ENCODE measurements at regions not wholly inside any gene's neighbourhood (a gene's known extent, or its start where the extent isn't known, plus 50 kb on each side); places are given as distances from the start of the nearest gene placed in this dataset.

DNA sequence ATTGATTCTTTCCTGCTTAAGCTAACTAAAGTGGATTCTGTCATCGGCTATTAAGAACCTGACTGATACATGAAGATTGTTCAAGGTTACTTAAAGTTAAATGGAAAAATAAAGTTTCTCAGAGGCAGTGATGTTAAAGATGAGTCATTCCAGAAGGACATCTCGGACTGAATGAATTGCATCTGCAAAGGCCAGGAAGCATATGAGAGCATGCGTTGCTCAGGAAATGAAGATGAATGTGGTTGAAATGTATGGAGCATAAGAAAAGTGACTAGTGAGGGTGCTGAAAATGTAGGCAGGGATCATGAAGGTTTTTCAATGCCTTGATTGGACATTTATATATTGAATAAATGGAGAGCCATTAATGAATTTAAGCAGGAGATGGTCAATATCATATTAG, 133.9 kb upstream of the GHITM start:
- TF ChIP-seq, protein P1, sequence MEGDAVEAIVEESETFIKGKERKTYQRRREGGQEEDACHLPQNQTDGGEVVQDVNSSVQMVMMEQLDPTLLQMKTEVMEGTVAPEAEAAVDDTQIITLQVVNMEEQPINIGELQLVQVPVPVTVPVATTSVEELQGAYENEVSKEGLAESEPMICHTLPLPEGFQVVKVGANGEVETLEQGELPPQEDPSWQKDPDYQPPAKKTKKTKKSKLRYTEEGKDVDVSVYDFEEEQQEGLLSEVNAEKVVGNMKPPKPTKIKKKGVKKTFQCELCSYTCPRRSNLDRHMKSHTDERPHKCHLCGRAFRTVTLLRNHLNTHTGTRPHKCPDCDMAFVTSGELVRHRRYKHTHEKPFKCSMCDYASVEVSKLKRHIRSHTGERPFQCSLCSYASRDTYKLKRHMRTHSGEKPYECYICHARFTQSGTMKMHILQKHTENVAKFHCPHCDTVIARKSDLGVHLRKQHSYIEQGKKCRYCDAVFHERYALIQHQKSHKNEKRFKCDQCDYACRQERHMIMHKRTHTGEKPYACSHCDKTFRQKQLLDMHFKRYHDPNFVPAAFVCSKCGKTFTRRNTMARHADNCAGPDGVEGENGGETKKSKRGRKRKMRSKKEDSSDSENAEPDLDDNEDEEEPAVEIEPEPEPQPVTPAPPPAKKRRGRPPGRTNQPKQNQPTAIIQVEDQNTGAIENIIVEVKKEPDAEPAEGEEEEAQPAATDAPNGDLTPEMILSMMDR (IDR thresholded peaks at IDR 0.05), result no peak

DNA sequence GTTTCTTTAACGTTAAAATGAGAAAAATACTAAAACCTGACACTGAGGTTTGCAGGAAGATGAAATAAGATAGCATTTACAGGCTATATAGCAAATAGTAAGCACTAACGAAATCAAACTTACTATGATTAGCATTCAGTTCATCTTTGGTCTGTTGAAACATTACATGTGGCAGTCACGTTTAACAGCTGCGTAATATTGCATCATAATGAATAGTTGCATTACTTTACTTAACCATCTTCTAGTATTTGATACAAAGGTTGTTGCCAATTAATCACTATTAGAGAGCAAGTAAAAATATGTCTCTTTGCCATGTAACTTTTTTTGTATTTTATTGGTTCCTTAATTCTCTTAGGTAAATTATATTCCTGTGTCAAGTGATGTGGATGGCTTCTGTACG, 131.8 kb upstream of the GHITM start:
- TF ChIP-seq, protein P1 (IDR thresholded peaks at IDR 0.05), result no peak

DNA sequence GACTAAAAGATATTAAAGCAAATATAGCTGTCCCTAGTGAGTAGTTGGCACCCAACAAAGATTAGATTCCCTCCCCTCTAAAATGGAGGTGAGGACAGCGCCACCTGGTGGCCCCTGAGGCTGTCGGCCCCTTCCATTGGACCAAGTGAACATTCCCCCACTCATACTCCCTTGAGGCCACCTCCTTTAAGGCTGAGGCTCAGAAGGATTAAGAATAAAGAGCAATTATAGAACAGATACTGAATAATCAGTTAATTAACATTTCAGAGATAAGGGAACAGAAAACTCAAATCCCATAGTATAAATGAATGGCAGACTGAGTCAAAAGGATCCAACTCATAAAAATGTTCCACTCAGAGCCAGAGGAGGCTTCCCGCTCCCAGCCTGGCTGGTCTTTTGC, 130.4 kb upstream of the GHITM start:
- TF ChIP-seq, protein P1 (IDR thresholded peaks at IDR 0.05), result peak; percentile 98

DNA sequence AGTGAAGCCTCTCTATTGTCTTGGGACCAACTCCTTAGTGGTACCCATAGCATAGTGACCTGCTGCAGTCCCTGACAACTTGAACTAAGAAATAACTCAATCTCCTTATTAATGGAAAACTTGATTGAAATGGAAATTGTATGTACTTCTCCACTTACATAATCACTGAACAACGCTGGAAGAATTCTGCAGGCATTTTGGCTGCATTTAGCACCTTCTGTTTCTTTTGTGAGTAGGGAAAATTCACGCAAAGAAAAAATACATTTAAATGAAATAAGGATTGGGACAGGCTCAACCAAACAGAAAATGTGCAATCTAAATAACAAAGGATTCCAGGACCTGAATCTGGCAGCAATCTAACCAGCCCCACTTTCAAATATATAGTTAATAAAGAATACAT, 126.9 kb upstream of the GHITM start:
- TF ChIP-seq, protein P1 (IDR thresholded peaks at IDR 0.05), result no peak

DNA sequence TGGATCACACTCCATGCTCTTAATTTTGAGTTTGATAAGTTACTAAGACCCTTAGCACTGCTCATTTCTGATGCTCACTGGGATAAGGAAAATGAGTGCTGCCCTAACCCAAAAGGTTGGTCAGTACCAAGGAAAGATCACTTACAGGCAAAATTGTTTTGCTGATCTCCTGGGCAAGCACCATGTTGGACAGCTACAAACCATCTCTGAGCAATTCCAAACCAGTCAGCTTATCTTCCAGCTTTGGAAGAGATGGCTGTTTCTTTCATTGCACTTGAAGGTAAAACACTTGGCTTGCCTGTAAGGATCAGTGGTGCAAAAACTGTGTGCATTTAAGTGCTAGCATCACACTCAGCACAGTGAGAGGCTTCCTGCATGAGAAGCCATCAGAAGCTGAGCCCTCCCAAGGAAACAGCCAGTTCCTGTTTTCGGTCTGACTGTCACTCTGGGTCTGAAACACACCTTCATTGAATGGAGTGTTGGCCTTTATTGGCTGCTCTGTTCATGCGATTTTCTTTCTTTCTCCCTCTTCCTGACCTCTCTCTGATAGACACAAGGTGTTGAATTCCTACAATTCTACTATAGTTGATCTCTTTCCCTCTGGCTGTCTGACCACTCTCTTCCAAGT, 126.4 kb upstream of the GHITM start:
- TF ChIP-seq, protein P1 (IDR thresholded peaks at IDR 0.05), result no peak

DNA sequence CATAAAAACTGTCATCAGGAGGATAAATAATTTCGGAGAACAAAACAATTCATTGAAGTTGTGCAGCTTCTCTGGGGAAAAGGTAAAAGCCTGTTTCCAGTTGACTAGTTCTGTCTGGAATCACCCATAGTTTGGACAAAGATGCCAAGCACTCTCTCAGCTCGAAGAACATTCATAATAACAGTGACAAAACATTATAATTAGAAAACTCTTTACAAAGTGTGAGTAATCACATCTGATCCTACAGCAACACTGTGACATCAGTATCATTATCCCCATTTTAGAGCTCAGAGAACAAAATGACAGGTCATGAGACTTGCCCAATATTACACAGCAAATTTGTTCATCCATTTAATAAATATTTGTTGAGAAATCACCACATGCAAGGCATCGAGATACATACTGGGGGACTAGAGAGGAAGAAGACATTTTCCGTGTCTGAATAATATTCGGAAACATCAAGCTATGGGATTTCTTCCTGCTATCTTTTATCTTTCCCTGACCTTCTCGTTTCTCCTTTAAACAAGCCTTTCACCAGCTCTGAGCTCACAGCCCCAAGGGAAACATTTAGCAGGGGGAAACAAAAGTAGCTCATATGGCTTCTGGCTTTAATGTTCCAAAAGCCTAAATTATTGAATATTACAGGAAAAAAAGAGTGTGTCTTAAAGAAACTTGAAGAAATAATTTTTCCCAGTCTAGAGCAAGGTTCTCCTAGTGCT, 123.3 kb upstream of the GHITM start:
- TF ChIP-seq, protein P1 (IDR thresholded peaks at IDR 0.05), result no peak

DNA sequence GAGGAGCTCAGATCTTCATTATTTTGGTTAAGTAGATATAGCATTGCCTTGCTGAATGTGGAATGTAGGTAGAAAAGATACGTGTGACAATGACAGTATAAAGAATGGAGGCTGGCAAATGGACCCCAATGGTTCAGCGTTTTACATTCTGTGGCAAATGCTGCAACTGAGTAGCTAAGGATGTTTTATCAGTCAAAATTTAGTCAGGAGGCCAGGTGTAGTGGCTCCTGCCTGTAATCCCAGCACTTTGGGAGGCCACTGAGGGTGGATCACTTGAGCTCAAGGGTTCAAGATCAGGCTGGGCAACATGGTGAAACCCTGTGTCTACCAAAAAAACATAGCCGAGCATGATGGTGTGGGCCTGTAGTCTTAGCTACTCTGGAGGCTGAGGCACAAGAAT, 120.5 kb upstream of the GHITM start:
- TF ChIP-seq, protein P1 (IDR thresholded peaks at IDR 0.05), result no peak
